Embryonic facial prominence (tissue), 1 donor: ENCODE measurements at regions not wholly inside any gene's neighbourhood (a gene's known extent, or its start where the extent isn't known, plus 50 kb on each side); places are given as distances from the start of the nearest gene placed in this dataset.

Experiments
- DNase-seq: peaks from one replicate; pipeline ENCODE4 v3.0.0-alpha.2; 2016; ENCODE audit errors: extremely low spot score

DNA sequence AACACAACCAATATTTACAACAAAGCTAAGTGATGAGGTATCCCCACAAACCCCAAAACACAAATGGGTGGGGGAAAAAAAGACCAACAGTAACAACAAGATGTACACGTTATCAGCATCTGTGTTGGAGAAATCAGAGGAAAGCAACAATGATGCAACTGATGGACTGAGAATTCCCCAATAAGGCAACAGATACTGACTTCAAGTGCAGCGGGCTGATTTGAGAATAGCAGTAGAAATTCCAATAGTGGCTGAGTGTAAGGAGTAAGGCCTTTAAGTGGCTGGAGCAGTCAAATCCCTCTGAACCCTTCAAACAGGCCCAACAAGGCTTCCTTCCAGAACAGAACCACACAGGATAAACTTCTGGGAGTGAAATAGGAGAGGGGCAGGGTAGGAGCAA is 97.6 kb downstream of the TM2D1 start:
- DNase-seq: no peak

DNA sequence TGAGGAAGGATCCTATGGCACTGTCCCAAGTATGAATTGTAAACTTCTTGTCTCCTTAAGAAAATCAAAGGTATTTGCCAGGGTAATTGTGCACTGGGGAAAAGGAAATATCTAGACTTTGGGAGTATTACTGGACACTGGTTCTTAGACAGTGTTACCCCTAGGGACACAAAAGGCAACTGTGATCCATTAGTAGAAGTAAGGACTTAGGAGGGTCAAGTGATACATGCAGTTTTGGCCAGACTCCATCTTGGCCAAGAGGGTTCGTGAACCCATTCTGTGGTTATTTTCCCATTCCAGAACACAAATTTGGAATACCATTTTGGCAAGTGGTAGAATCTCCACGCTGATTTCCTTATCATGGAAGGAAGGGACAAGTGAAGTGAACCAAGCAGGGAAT is 98.1 kb downstream of the TM2D1 start:
- no peak for DNase-seq

DNA sequence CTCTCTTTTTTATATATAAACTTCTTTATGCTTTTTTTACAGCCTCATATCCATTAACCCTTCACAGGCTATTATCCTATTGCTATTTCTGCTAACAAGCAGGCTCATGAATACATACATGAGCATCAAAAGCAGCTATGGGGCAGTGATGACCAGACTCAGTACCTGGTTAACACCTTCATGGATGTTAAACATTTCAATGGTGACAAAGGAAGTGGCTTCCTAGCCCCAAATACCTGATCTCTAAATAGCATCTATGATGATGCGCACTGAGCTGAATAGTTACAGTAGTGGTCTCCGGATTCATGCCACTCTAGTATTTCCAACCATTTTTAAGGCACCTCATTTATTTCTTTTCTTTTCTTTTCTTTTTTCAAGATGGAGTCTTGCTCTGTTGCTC is 101.1 kb downstream of the TM2D1 start:
- DNase-seq: no peak

DNA sequence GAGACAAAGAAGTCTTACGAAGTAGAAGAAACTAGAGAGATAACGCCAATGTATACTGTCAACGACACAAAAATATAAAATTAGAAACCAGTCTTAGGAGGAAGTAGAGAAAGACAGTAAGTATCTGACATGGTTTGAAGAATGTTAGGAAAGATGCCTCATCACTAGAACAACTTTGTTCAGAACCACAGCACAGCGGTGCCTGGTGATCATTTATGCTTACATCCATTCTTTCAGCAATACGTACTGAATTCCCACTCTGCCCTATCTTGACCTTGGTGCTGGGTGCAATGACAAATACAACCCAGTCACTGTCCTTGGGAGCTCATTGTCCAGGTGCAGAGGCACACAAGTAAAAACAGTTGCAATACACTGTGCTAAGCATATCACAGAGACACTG is 104.4 kb downstream of the TM2D1 start:
- no peak for DNase-seq

DNA sequence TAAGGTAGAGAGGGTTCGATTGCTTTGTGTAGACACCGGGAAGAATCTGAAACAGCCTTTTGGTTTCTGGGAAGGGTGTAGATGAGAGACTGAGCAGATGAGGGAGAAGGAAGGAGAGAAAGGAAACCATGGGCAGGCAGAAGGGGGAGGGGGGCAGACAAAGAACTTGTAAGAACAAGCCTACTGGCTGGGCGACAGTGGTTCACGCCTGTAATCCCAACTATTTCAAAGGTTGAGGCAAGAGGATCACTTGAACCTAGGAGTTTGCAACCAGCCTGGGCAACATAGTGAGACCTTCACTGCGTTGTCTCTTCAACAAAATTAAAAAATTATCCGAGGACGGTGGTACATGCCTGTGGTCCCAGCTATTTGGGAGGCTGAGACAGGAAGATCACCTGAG is 106.2 kb downstream of the TM2D1 start:
- DNase-seq: no peak

DNA sequence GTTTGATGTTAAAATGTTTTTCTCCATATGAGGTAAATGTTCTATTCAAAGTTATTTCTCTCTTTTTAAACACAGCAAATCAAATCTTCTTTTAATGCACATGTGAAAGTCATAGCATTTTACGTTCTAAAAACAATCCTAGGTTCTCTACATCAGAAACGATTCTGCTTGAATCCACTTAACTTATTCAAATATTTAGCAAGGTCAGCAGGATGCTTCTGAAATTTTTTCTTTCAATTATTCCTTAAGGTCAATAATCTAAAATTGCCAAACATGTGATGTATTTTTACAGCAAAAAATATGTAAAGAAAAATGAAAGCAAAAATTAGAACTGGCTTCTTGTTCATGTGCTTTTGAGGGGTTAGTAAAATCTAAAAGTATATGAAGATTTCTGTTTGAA is 106.7 kb downstream of the TM2D1 start:
- no peak for DNase-seq

DNA sequence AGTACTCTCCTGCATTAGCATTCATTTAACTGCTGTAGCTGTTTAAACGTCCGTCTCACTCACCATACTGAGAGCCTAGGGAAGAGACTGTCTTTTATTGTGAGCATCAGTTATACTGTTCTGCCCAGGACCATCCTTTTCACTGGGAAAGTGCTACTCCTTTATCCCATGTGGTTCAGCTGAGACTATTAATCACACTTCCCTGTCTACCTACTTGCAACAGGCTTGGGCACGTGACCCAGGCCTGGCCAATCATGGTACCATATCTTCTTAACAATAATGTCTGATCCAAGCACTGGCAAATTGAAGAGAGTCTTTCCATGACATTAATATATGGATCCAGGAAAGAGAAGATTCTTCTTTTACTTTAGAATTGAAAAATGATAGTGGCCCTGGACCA is 108.1 kb downstream of the TM2D1 start:
- DNase-seq: no peak

DNA sequence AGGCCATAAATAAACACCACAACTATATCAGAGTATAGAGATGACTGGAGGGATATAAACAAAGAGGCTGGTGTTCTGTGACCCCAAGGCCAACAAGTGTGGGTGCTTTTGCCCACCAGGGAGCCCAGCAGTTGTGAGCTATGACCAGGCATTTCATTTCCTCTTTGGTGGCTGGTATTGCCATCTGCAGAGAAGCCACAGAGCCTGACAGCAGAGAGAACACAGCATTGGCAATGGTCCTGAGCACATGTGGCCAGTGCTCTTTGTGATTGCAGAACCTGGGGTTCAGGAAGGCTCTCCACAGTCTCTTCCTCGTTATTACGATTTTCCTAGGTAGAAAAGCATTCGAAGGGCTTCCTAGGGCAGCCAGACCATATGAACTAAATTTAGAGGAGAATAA is 112.3 kb downstream of the TM2D1 start:
- no peak for DNase-seq

DNA sequence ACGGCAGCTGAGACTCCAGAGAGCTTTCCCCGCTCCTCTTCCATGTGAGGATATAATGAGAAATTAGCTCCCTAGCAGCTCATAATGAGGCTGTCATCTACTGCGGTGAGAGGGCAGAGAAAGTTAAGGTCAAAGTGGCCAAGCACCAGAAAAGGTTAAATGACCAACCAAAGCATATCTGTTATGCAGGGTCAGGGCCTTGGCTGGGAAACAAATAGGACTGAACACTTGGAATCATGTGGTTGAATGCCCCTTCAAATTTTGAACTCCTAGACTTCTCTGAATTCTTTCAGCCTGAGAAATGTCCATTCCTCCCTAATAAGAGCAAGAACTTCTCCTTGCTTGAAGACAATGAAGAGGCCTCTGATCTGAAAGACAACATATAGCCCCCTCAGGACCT is 115.9 kb downstream of the TM2D1 start:
- DNase-seq: no peak

DNA sequence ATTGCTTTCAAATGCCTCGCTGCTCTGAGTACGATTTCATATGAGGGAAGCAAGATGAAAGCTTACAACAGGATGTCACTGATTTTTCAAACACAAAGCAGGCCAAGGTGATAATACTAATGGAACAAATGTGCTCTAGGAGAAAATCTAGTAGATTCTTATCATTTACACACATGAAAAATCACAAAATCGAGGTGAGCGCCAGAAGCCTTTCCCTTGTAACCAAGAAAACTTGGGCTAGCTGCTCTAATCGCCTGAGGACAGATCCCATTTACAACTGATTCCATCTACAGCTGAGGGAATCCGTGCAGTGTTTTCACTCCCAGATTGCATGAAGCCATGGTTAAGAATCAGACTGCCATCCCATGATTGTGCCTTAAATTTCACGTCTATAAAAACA is 117.5 kb downstream of the TM2D1 start:
- no peak for DNase-seq

DNA sequence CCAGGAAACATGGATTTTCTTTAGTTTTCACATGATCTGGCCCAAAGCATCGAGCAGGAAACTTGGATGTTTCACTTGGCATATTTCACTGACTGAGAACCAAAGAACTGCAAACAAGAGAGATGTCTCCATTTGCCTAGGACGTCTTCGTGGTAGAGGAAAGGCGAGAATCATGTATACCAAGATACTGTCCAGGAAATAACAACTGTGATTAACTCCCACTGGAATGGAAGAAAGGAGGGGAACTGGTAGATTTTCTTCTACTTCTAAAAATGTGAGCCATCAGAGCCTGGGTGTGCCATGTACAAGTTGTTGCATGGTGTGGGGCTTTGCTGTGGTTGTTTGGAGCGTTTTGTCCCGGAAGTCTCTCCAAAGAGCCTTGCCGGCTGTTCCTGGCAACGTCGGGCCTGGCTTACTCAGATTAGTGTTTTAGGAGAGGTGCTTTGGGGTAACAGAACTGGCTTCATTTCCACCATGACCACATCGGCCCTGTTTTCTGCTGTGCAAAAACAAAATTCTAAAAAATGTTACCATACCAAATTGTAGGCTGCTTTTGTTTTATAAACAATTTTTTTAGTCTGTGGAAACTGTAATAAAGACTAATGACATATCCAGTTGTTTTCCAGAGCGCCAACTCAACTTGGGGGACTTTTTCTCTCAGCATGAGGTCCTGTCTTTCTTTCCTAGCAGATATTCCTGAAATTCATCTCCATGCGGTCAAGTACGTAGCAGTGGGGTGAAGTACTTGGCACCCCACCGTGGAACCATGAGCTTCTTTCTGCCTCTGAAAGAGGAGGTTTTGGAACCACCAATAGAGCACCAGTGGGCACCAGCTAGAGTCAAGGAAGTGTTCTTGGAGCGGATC is 118.3 kb downstream of the TM2D1 start:
- DNase-seq: no peak

DNA sequence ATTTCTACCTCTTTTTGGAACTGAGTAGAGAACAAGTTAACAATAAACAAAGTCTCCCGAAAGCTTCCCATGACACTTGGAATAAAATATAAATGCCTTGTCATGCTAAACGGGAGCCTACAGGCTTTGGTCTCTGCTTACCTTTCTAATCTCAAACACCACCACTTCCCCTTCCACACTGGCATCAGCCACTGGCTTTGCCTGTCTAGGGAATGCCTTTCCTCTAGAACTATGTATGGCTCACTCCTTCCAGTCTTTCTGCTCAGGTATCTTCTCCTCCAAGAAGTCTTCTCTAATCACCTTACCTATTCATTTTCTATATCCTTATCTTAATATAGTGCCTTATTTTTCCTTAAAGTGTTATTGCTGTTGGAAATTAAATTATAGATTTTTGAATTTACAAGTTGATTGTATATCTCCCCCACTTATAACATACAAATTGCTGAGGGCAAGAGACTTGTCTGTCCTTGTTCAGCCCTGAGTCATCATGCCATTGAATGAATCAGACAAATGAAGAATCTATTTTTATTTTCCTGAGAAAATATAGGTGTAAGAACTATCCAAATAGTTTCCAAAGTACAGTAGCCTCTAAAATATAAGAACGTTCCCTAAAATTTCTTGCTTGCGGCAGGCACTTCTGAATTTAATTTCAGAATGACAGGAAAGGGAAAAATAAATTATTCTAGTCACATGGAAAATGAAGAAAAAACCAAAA is 119.2 kb downstream of the TM2D1 start:
- no peak for DNase-seq

DNA sequence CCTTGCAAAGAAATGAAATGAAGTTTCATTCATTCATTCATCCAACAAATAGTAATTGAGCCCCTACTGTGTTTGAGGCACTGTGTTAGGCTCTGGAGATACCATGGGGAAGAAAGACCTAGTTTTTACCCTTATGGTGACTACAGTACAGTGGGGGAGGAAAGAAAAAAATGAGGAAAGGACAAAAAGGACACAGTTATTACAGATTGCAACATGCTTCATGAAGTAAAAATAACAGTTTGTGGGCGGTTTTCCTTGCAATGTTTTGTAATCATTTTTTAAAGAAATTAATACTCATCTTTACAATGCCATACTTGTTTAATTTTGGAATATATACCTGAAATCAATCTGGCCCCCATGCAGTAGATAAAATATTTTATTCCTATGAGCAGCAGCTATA is 120.3 kb downstream of the TM2D1 start:
- DNase-seq: no peak

DNA sequence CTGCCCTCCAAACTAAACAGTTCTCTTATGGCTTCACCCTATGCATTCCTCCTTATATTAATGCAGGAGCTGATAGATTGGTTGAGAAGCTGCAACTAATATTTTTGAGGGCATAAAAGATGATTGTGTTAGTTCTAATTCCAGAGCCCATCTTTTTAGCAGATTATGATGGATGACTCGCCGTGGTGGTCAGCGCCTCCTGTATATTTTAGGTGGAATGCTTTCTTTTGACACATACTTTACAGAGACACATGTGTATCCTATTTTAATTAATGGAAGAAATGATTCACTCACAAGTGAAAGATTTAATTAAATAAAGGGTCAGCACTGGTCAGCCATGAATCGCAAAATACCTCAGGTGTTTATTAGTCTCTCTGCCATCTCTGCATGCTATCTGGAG is 120.7 kb downstream of the TM2D1 start:
- DNase-seq: no peak

DNA sequence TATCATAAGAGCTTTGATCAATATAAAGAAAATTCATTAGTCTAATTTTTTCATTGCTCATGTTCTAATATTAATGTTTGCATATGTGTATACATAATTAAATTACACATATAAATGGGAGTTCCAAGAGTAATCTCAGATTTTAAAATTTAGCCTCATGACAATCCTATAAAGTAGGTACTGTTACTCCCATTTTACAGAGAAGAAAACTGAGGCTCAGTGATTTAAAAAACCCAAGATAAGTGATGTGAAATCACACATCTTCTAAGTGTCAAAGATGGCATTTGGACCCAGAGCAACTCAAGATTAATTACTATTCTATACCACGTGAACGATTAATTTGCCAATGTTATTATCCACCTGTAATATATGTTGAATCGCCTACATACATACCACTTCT is 122.3 kb downstream of the TM2D1 start:
- no peak for DNase-seq

DNA sequence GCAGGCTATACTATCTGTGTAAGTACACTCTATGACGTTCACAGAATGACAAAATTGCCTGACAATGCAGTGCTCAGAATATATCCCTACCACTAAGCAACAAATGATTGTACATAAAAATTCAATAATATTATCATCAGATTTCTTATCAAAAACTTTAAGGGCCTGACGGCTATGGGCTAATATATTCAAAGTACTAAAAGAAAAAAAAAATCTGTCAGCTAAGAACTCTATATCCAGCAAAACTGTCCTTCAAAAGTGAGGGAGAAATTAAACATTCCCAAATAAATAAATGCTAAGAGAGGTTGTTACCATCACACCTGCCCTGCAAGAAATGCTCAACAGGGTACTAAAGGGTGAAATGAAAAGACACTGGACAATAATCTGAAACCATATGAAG is 127.3 kb downstream of the TM2D1 start:
- no peak for DNase-seq

DNA sequence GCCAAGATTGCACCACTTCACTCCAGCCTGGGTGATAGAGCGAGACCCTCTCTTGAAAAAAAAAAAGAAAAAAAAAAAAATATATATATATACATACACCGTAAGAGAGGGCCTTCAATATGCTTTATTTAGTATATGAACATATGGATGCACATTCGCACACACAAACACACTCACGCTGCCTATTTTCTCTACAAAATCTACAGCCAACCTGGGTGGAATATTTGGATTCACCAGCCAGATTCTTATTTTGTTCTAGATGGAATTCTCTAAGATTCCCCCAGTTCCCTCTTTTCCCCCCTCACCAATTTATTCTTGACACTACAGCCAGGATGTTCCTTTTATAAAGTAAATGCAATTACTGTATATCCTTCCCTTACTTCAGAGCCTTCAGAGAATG is 131.6 kb downstream of the TM2D1 start:
- no peak for DNase-seq

DNA sequence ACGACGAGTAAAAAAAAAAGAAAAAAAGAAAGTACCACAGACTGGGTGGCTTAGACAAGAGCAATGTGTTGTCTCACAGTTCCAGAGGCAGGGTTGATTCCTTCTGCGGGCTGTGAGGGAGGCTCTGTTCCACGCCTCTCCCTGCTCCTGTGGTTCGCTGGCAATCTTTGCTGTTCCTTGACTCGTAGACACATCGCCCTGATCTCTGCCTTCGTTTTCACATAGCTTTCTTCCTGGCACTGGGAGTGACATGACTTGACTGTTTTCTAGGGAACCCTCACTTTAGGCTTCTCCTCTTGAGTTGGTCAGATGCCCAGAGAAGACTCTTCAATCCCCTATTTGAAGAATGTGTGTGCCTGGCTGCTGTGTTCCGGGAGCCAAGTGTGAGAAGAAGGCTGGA is 133.6 kb downstream of the TM2D1 start:
- no peak for DNase-seq

DNA sequence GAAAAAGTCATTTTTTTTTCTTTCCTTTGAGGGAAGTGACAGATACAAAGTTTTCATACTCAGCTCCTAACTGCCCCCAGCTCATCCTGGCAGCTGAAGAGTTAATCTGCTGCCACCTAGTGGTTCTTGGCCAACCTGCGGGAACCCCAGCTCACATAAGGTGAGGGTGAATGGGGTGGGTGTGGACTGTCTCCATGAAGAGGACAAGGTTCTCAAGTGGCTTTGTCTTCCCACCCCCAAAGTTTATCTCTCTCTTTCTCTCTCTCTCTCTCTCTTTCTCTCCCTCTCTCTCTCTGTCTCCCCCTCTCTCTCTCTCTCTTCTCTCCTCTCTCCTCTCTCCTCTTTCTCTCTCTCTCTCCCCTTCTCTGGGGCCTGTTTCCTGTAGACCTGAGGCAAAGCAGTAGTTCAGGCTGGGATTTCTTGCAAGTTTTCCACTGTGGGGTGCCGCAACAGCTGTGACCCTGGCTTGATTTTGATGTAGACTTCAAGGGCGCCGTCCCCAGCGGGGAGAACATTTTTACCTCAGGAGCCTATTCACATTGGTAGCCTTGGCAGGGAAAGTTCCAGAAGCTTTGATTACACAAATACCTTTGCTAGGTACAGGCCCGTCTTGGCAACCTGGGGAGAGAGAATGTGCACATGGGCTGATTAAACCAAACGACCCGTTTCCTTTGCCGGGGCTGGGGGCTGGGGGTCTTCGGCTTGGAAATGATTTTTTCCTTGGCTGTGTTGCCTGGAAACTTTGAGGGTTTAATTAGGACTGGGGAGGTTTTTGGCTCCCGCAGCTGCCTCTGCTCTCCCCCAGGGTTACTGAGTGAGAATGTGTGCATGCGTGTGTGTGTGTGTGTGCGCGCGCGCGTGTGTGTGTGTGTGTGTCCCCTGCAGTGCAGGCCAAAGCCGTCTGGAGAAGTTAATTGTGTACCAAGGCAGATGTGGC is 135.9 kb downstream of the TM2D1 start:
- peak; percentile 74 for DNase-seq

DNA sequence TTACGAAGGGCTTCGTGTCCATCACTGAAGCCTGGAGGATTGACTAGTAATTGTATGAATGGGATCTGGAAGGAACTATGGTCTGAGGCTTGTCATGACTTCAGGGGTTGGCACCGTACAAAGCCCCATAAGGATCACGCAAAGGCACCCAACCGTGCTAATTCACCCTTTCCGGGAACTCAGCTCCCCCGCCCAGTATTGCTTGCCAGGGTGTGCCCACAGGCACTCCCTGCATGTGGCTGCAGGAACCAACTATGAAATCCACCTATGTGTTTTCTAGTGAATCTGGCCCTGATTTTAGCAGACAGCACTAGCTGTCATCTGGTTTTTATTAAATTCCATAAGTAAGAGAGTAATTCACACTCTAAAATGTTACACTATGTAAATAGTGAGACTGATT is 139.2 kb downstream of the TM2D1 start:
- no peak for DNase-seq

DNA sequence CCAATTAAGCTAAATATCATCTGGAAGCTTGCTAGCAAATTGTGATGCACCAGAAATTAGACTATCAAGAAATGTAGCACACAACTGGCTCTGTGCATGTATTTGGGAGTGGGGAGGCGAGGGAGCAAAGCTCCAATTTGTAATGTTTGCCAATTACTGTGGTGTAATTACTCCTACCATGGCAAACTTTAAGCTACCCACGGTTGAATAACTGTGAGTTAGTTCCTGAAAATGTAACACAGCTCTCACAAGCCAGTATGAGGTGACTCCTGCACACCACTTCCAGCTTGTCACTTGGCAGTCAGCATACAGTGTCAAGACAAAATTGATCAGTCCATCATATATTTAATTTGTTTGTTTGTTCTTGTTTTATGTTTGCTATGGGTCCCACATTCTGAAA is 141.2 kb downstream of the TM2D1 start:
- DNase-seq: no peak

DNA sequence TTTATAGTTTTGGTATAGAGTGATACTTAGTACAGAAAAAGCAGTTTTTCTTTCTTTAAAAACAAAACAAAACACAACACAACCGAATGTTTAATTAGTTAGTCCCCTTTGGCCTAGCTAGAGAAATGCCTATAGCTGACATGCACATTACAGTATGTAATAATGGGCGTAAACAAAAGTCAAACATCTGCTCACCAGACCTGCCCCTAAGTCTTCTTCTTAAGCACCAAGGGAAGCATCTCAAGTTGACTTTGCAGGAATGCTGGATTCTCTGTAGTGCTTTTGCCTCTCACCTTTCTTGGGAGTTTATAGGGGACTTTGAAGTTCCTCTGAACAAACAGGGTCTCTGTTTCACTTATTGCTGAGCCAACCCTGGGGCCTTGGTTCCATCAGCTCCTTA is 143.7 kb downstream of the TM2D1 start:
- no peak for DNase-seq
